VCaP (cell line): ENCODE measurements at regions not wholly inside any gene's neighbourhood (a gene's known extent, or its start where the extent isn't known, plus 50 kb on each side); places are given as distances from the start of the nearest gene placed in this dataset.
A peak's percentile ranks its signal among the peaks of the same experiment; 100 is the strongest.

Experiments used
- H3K27ac ChIP-seq: fragments of 450-650 bp; 2 replicates; pipeline ENCODE4 v1.5.1; 2017
- TF ChIP-seq, protein P1 (sequence below): fragments of 450-650 bp; conservative IDR thresholded peaks from 2 replicates; pipeline ENCODE4 v1.5.1; 2017; ENCODE audit warnings: mild to moderate bottlenecking, moderate library complexity

GRCh38 chr4:103445377-103445776 lies 247.2 kb upstream of the CENPE start:
- H3K27ac ChIP-seq: no peak overlapping the region
- TF ChIP-seq, protein P1, sequence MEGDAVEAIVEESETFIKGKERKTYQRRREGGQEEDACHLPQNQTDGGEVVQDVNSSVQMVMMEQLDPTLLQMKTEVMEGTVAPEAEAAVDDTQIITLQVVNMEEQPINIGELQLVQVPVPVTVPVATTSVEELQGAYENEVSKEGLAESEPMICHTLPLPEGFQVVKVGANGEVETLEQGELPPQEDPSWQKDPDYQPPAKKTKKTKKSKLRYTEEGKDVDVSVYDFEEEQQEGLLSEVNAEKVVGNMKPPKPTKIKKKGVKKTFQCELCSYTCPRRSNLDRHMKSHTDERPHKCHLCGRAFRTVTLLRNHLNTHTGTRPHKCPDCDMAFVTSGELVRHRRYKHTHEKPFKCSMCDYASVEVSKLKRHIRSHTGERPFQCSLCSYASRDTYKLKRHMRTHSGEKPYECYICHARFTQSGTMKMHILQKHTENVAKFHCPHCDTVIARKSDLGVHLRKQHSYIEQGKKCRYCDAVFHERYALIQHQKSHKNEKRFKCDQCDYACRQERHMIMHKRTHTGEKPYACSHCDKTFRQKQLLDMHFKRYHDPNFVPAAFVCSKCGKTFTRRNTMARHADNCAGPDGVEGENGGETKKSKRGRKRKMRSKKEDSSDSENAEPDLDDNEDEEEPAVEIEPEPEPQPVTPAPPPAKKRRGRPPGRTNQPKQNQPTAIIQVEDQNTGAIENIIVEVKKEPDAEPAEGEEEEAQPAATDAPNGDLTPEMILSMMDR: no peak

GRCh38 chr4:103443324-103443723 lies 245.2 kb upstream of the CENPE start:
- TF ChIP-seq, protein P1: no peak
- H3K27ac ChIP-seq: no peak overlapping the region

DNA sequence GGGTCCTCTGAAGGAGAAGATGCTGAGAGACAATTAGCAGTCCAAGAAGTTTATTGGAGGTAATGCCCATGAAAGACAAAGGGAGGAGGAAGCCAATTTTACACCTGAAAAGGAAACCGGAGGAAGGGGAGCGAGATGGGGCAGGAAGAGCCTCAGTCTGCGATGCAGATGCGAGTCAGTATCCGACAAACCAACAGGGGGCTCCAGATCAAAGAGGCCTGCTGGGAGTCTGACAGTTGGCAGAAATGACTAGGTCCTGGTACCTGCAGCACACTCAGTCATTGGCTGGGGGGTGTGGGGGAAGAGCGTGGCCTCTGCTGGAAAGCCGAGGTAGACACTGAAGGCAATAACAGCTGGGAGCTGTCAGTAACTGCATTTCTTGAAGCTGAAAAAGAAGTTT lies 231.1 kb upstream of the CENPE start:
- TF ChIP-seq, protein P1: 0 out of 2 replicates have a peak, but pooled peaks have one; percentile 5
- H3K27ac ChIP-seq: no peak overlapping the region

DNA sequence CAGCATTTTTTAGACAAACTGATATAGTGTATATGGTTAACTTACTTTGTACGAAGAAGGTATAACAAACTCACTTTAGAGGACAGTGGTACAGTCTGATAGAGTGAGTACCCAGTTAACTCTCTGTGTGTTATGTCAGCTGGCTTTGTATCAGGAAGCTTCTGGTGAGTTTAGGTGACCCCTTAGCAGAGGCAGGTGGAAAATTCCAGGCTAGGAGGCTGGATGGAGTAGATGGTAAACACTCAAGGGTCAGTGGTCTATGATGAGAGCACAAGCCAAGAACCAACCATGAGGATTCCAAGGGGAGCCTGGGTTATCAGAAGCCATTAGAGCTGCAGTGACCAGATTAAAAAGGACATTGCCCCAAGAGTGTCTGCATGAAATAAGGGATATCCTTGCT lies 227.3 kb upstream of the CENPE start:
- TF ChIP-seq, protein P1: no peak
- H3K27ac ChIP-seq: peak overlapping the region; percentile 88

DNA sequence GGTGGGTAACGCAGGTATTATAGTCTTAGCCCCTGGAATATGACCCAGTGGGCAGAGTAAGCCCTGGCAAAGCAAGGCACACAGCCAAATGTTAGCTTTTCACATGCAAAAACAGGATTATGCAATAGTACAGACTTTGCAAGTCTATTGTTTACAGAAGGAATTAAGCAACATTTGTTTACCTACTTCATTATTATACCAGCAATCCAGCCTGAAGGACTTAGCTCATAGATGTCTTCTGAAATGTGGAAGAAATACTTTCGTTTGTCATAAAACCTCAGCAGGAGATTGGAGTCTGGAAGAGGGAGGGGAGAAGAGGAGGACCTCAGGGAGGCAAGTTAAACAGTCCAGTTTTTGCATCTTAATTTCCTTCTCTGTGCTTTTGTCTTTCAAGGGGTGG lies 226.7 kb upstream of the CENPE start:
- TF ChIP-seq, protein P1: no peak

GRCh38 chr4:103423261-103423660 lies 225.1 kb upstream of the CENPE start:
- H3K27ac ChIP-seq: peak overlapping the region; percentile 88
- TF ChIP-seq, protein P1: no peak

More for the DNA sequence above, 226.7 kb upstream of the CENPE start:
- peak overlapping the region; percentile 88 for H3K27ac ChIP-seq

DNA sequence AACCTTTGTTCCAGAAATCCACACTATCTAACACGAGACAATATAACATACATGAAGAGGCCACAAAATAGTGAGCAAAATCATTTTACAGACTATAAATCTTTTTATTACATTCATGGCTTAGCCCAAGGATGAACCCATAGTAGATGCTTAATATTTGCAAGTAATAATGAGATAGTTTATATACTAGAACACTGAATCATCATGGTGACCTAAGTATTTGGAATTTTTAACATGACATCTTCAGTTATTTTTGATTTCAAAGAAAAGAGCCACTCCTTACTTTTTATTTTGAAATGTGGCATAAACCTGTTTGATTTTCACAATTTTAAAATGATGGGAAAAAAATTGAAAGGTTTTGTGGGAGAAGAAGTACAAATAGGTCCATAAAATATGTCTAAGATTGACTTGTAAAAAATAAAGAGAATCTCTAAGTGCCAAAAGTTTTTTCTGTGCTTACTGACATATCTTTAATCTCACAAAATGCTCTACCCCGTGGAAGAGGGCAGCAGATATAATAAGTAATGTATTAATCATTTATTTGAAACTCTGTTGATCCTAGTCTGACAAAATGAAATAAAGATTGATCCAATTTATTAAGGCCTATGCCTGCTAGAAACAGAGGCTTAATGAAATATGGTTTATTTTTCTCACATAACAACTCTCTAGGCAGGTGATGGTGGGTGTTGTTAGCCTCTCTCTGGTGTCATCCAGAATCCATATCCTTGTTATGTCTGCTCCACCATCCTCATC lies 224.5 kb upstream of the CENPE start:
- peak overlapping the region; percentile 88 for H3K27ac ChIP-seq
- TF ChIP-seq, protein P1: no peak
